ES-I3 (cell line): ENCODE measurements at regions not wholly inside any gene's neighbourhood (a gene's known extent, or its start where the extent isn't known, plus 50 kb on each side); places are given as distances from the start of the nearest gene placed in this dataset.
"Not testable (repeated sequence)": the region's sequence is repeated elsewhere in the genome, so short reads cannot be mapped to it uniquely, and the experiment has no call there.

ENCODE experiments used
- H3K36me3 ChIP-seq: 2 replicates; pipeline ENCODE4 v1.6.1; 2013; ENCODE audit warnings: mild to moderate bottlenecking, low read length, control low read depth, moderate library complexity; ENCODE audit not compliant: insufficient read depth
- H3K4me1 ChIP-seq: 2 replicates; pipeline ENCODE4 v1.6.1; 2013; ENCODE audit warnings: mild to moderate bottlenecking, control low read depth, low read length; ENCODE audit not compliant: insufficient read depth
- H3K9ac ChIP-seq: 2 replicates; pipeline ENCODE4 v1.6.1; 2013; ENCODE audit warnings: low read depth, mild to moderate bottlenecking, low read length, moderate library complexity
- H3K9me3 ChIP-seq: 2 replicates; pipeline ENCODE4 v1.6.1; 2013; ENCODE audit warnings: mild to moderate bottlenecking, low read length, moderate library complexity; ENCODE audit not compliant: control insufficient read depth, insufficient read depth

DNA sequence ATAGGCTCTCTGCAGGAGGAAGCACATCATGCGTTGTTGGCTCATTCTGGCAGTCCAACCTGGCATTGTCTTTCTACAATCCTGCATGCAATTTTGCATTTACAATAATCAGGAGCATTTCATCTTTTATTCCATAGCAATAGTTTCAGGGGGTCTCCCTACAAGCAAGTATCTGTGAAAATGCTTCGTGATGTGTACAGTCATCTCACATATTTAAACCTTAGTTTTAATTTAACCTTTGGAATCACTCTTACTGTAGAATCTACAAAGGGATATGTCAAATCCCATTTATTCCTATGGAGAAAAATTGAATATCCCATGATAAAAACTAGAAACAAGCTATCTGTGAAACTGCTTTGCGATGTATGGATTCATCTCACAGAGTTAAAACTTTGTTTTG lies 112.0 kb upstream of the WSB1 start:
- Histone ChIP-seq H3K9ac (no peak overlapping the region), H3K36me3 (no peaks in the 10 kb centered on the region), H3K9me3 (no peaks in the 10 kb centered on the region; the same call in 1 of the 2 replicates), H3K4me1 (no peaks in the 10 kb centered on the region)

GRCh38 chr17:27197505-27197904 lies 96.4 kb upstream of the WSB1 start:
- not testable (repeated sequence) for H3K9ac ChIP-seq, H3K4me1 ChIP-seq, H3K9me3 ChIP-seq, H3K36me3 ChIP-seq

DNA sequence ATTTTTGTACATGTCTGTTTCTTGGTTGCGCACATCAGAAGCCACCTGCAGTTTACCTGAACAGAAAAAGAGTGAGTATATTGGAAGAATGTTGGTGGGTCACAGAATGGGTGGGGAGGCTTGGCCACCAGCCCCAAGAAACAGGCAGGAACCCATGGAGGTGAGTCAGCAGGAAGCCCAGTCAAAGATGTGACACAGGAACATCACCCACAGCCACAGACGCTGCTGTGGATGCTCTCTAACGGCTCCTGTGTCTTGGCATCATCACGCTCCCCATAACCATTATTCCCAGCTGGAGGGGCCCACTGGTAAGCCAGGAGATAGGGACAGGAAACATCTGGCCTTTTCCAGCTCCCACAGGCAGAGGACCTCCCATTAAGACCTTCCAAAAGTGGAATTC lies 94.0 kb upstream of the WSB1 start:
- H3K9ac ChIP-seq = no peak overlapping the region
- H3K36me3 ChIP-seq = no peaks in the 10 kb centered on the region
- no peaks in the 10 kb centered on the region for H3K4me1 ChIP-seq
- H3K9me3 ChIP-seq = no peaks in the 10 kb centered on the region

DNA sequence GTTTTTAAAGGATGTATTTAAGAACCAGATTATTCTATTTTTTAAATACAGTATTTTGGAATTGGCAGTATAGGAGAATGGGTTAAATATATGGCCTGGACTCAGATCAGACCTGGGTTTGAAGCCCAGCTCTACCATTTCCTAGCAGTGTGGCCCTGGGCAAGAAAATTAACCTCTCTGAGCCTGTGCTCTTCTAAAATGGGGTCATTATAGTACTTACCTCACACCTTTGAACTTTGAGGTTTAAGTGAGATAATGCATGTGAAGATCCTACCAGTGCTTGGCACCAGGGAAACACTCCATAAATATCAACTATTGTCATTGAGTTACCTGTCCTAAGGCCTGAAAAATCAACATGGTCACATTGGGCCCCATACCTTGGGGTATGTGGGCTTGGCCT lies 93.4 kb upstream of the WSB1 start:
- Histone ChIP-seq H3K36me3 (no peaks in the 10 kb centered on the region), H3K9me3 (no peaks in the 10 kb centered on the region), H3K9ac (no peak overlapping the region), H3K4me1 (no peaks in the 10 kb centered on the region)

- no peaks in the 10 kb centered on the region for H3K9me3 ChIP-seq
- no peaks in the 10 kb centered on the region for H3K36me3 ChIP-seq
- H3K4me1 ChIP-seq = no peaks in the 10 kb centered on the region
- H3K9ac ChIP-seq = no peak overlapping the region
These were observed 90.7 kb upstream of the WSB1 start for GRCh38 chr17:27203241-27203640.

- Histone ChIP-seq H3K4me1 (no peaks in the 10 kb centered on the region), H3K9ac (no peak overlapping the region), H3K36me3 (no peaks in the 10 kb centered on the region), H3K9me3 (no peaks in the 10 kb centered on the region)
These were observed 87.5 kb upstream of the WSB1 start for GRCh38 chr17:27206447-27206846.

- no peak overlapping the region for H3K9ac ChIP-seq
- H3K4me1 ChIP-seq = no peaks in the 10 kb centered on the region
- H3K9me3 ChIP-seq = no peaks in the 10 kb centered on the region
- H3K36me3 ChIP-seq = no peaks in the 10 kb centered on the region
These were observed 86.8 kb upstream of the WSB1 start for GRCh38 chr17:27207073-27207513.

- not testable (repeated sequence) for H3K9ac ChIP-seq, H3K36me3 ChIP-seq, H3K4me1 ChIP-seq, H3K9me3 ChIP-seq
These were observed 85.5 kb upstream of the WSB1 start for GRCh38 chr17:27208370-27208769.

DNA sequence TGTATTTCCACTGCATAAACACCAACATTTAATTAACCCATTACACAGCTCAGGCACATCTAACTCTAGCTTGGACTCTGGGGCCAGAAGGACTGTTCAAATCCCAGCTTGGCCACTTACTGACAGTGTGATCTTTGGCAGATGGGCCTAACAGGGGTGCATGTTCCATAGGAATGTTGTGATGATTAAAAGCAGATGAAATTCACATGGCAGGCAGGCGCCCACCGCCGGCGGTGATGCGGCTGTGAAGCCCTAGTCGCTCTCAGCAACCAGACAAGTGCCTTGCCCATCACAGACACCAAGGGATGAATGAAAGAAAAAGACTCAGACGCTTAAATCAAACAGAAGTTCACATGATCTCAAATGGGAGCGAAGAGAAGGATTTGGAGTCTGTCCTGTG lies 84.6 kb upstream of the WSB1 start:
- no peaks in the 10 kb centered on the region for H3K9me3 ChIP-seq
- H3K4me1 ChIP-seq = no peaks in the 10 kb centered on the region
- no peaks in the 10 kb centered on the region for H3K36me3 ChIP-seq
- no peak overlapping the region for H3K9ac ChIP-seq

DNA sequence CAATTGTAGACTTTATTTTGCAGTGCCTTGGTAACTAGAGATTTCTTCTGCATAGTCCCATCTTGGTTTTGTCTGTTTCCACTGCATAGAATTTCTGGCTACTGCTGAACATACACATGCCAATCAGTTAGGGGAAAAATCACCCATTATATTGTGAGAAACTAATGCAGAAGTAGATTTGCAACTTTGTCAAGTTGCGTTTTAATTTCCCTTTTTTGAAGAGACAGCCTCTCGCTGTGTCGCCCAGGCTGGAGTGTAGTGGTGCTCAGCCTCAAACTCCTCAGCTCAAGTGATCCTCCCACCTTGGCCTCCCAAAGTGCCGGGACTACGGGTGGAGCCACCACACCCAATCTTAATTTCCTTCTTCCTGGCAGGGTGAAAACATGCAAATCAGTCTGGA lies 83.1 kb upstream of the WSB1 start:
- H3K9ac ChIP-seq = not testable (repeated sequence)

DNA sequence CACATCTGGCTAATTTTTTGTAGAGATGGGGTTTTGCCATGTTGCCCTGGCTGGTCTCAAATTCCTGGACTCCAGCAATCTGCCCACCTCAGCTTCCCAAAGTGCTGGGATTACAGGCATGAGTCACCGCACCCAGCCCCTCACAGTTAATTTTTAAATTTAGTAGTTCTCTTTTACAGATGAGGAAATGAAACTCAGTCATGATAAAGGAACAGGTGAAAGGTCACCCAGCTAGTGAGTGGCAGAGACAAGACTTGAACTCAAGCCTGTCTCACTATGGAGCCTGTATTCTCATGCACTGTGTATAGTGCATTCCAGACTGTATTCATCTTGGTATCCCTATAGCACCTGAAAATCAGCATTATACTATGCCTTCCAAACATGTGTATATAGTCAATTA lies 77.1 kb upstream of the WSB1 start:
- Histone ChIP-seq H3K4me1 (no peaks in the 10 kb centered on the region), H3K36me3 (no peaks in the 10 kb centered on the region), H3K9ac (no peak overlapping the region), H3K9me3 (no peaks in the 10 kb centered on the region)

More for the DNA sequence above, 83.1 kb upstream of the WSB1 start:
- H3K36me3 ChIP-seq, H3K9me3 ChIP-seq, H3K4me1 ChIP-seq: not testable (repeated sequence)

DNA sequence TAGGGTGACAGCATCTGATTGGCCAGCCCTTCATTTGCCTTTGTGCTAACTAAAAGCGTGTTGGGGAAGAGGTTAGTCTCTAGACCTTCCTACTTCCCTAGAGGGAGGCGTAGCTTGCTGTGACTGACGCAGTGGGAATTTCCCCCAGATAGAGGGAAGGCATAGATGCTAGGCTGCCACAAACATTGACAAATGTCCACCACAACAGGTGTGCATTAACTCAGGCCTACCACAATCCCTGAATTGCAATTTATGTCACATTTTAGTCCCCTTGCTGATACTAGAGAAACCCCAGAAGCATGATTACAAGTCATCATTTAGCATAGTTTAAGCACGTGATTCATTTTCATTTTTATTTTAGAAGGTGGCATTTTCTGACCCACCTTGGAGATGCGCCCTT lies 76.3 kb upstream of the WSB1 start:
- H3K9me3 ChIP-seq = no peaks in the 10 kb centered on the region
- H3K9ac ChIP-seq = no peak overlapping the region
- H3K4me1 ChIP-seq = no peaks in the 10 kb centered on the region
- no peaks in the 10 kb centered on the region for H3K36me3 ChIP-seq

GRCh38 chr17:27218041-27218440 lies 75.9 kb upstream of the WSB1 start:
- H3K4me1 ChIP-seq = no peaks in the 10 kb centered on the region
- no peak overlapping the region for H3K9ac ChIP-seq
- no peaks in the 10 kb centered on the region for H3K36me3 ChIP-seq
- H3K9me3 ChIP-seq = no peaks in the 10 kb centered on the region

GRCh38 chr17:27218719-27219488 lies 75.0 kb upstream of the WSB1 start:
- Histone ChIP-seq H3K9me3 (no peaks in the 10 kb centered on the region), H3K4me1 (no peaks in the 10 kb centered on the region), H3K9ac (no peak overlapping the region), H3K36me3 (no peaks in the 10 kb centered on the region)

- H3K36me3 ChIP-seq = no peaks in the 10 kb centered on the region
- no peaks in the 10 kb centered on the region for H3K4me1 ChIP-seq
- H3K9me3 ChIP-seq = no peaks in the 10 kb centered on the region
- no peak overlapping the region for H3K9ac ChIP-seq
These were observed 71.4 kb upstream of the WSB1 start for GRCh38 chr17:27222515-27222914.
